GM12891 (cell line): ENCODE measurements at regions not wholly inside any gene's neighbourhood (a gene's known extent, or its start where the extent isn't known, plus 50 kb on each side); places are given as distances from the start of the nearest gene placed in this dataset.
"Not testable (repeated sequence)": the region's sequence is repeated elsewhere in the genome, so short reads cannot be mapped to it uniquely, and the experiment has no call there.

Experiments
- DNase-seq: peaks from one replicate; pipeline ENCODE4 v3.0.0; 2011; ENCODE audit warnings: low spot score; ENCODE audit not compliant: insufficient read length
- FAIRE-seq: peaks from 2 replicates; lab custom pipeline; 2011; peaks lifted over from hg19 to GRCh38; lab: Jason Lieb, UNC
- PAX5 ChIP-seq: IDR thresholded peaks from 2 replicates; pipeline ENCODE4 v1.6.1; 2011; ENCODE audit warnings: low read length, moderate library complexity, mild to moderate bottlenecking; ENCODE audit not compliant: insufficient read depth, severe bottlenecking
- POLR2A ChIP-seq: IDR thresholded peaks from 2 replicates; pipeline ENCODE4 v1.6.1; 2011; ENCODE audit warnings: low read depth, low read length, control low read depth
- POLR2AphosphoS5 ChIP-seq: IDR thresholded peaks from 2 replicates; pipeline ENCODE4 v1.6.1; 2011; ENCODE audit warnings: low read depth, low read length, control low read depth
- POU2F2 ChIP-seq: IDR thresholded peaks from 2 replicates; pipeline ENCODE4 v1.6.1; 2011; ENCODE audit warnings: low read depth, mild to moderate bottlenecking, control low read depth, low read length, moderate library complexity
- SPI1 ChIP-seq: IDR thresholded peaks from 2 replicates; pipeline ENCODE4 v1.6.1; 2011; ENCODE audit warnings: low read depth, low read length, control low read depth
- TAF1 ChIP-seq: IDR thresholded peaks from 2 replicates; pipeline ENCODE4 v1.6.1; 2011; ENCODE audit warnings: low read depth, low read length, control low read depth

GRCh38 chr2:228599297-228599696 is 417.8 kb upstream of the SPHKAP start:
- FAIRE-seq: no peak
- no peak for DNase-seq
- TF ChIP-seq POLR2AphosphoS5: no peak
- peak; percentile 79 for TF ChIP-seq SPI1

GRCh38 chr2:228597032-228597431 is 415.5 kb upstream of the SPHKAP start:
- DNase-seq (no peak), FAIRE-seq (no peak)
- TF ChIP-seq POLR2A (no peak), PAX5 (no peak), SPI1 (no peak), POLR2AphosphoS5 (no peak), POU2F2 (no peak), TAF1 (no peak)

- TF ChIP-seq POLR2A: no peak
- TF ChIP-seq POU2F2: no peak
- no peak for TF ChIP-seq TAF1
- no peak for TF ChIP-seq PAX5
- no peak for TF ChIP-seq SPI1
- no peak for TF ChIP-seq POLR2AphosphoS5
- no peak for FAIRE-seq
- no peak for DNase-seq
Observed at GRCh38 chr2:228594012-228594411, 412.5 kb upstream of the SPHKAP start.

GRCh38 chr2:228592925-228593324 is 411.4 kb upstream of the SPHKAP start:
- FAIRE-seq (no peak), DNase-seq (no peak)
- TF ChIP-seq POLR2AphosphoS5: no peak
- no peak for TF ChIP-seq PAX5
- no peak for TF ChIP-seq POU2F2
- TF ChIP-seq TAF1: no peak
- TF ChIP-seq SPI1: no peak
- TF ChIP-seq POLR2A: no peak

GRCh38 chr2:228590681-228591080 is 409.2 kb upstream of the SPHKAP start:
- FAIRE-seq (peak; percentile 94), DNase-seq (no peak)
- no peak for TF ChIP-seq POLR2AphosphoS5
- TF ChIP-seq POLR2A: no peak
- peak; percentile 90 for TF ChIP-seq SPI1
- TF ChIP-seq PAX5: no peak
- TF ChIP-seq TAF1: no peak

GRCh38 chr2:228589115-228589514 is 407.6 kb upstream of the SPHKAP start:
- FAIRE-seq: no peak
- TF ChIP-seq SPI1: no peak
- no peak for TF ChIP-seq POLR2A
- TF ChIP-seq TAF1: no peak
- no peak for TF ChIP-seq PAX5
- no peak for TF ChIP-seq POU2F2
- no peak for TF ChIP-seq POLR2AphosphoS5
- DNase-seq: no peak

GRCh38 chr2:228581731-228582130 is 400.2 kb upstream of the SPHKAP start:
- no peak for TF ChIP-seq TAF1
- DNase-seq (no peak), FAIRE-seq (no peak)

- TF ChIP-seq SPI1 (no peak), POU2F2 (no peak), TAF1 (no peak), POLR2AphosphoS5 (no peak), POLR2A (no peak), PAX5 (no peak)
- FAIRE-seq: no peak
Observed at GRCh38 chr2:228575897-228576296, 394.4 kb upstream of the SPHKAP start.

GRCh38 chr2:228568275-228568674 is 386.8 kb upstream of the SPHKAP start:
- not testable (repeated sequence) for DNase-seq, FAIRE-seq

More at GRCh38 chr2:228575897-228576296, 394.4 kb upstream of the SPHKAP start:
- DNase-seq: no peak

GRCh38 chr2:228561816-228562215 is 380.3 kb upstream of the SPHKAP start:
- no peak for FAIRE-seq
- no peak for DNase-seq
- TF ChIP-seq POLR2AphosphoS5 (no peak), PAX5 (no peak), SPI1 (no peak), POU2F2 (no peak), TAF1 (no peak), POLR2A (no peak)
